ENCODE measurements at regions not wholly inside any gene's neighbourhood (a gene's known extent, or its start where the extent isn't known, plus 50 kb on each side); places are given as distances from the start of the nearest gene placed in this dataset.

DNA sequence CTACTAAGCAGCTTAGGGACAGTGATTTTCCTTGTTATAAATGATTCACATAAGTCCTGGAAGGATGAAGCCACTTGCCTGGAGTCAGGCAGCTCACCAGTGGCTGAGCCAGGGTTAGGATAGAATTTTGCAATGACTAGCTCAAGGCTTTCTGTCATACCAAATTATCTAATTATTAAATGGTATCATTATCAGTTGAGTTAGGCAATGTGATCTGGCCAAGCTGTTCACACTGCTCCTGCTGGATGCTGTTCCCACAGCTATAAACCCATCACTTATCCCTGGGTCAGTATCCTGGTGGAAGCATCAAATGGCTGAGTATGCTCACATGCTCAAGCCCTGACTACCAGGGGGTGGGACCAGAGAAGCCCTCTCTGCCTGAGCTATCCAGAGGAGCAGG is 235.2 kb downstream of the MTX2 start:
- no peak for DNase-seq

DNA sequence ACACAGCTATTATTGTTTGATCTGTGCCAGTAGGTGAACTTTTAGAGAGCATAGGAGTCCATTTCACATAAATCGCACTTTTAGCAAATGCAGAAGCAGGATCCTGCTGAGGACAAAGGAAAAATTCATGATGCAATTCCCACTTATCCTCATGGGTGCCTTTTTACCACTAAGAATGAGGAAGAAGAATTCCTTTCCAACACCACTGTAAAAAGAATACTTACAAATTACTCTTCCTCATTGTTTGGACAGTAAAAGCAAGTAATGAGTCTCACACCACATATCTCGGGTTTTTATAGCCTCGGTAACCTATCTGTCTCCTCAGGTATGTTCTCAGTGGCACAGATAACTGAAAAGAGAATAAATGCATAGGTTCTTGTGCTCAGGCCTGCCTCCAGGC is 238.5 kb downstream of the MTX2 start:
- no peak for DNase-seq

DNA sequence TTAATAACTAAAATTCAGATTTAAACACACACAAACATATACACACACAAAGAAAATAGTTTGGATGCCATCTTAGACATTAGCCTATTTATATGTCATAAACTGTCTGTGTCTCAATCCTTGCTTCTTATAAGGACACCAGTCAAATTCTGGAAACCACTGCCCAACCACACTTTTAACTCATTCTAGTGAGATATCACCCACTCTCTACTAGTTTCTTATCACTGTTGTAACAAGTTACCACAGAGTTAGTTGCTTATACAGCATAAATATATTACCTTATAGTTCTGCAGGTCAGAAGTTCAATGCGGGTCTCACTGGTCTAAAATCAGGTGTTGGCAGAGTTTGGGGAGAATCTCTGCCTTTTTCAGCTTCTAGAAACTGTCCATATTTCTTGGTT is 239.1 kb downstream of the MTX2 start:
- no peak for DNase-seq

DNA sequence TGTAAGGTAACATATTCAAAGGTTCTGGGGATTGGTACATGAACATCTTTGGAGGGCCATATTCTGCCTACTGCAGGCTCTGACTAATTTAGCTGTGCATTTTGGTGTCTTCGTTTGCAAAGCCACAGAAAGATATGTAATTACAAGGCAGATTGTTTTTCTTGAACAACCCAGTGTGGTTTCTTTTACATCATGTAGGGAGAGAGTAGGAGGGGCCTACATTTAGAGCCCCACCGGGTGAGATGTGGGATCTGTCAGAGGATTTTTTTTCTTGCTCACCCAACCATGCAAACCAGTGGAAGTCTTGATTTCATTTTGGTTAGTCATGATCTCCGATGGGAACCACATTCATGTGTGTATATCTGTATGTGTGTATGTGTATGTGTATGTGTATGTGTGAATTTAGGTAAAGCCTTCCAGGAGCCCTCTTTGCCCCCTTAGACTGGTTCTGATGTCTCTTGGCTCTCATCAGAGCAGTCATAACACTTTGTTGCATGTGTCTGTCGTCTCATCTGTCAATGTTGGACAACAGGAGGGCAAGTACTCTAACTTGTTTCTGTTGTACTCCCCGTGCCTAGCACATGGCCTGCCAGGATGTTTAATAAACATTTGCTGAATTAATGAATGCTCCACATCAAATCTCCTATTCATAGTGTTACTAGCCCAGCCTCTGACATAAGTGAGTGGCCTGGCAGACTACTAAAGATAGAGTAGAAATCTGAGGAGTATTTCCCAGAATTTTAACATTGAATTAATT is 239.9 kb downstream of the MTX2 start:
- no peak for DNase-seq

DNA sequence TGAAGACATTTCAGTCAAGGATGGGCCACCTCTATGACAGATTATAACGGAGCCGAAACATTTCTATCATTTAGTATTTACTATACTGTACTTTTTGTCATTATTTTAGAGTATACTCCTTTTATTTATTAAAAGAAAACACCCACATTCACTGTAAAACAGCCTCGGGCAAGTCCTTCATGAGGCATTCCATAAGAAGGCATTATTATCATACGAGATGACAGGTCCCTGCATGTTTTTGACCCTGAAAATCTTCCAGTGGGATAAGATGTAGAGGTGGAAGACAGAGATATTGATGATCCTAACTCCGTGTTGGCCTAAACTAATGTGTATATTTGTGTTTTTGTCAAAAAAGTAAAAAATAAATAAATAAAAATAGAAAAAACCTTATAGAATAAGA is 245.0 kb downstream of the MTX2 start:
- no peak for DNase-seq

DNA sequence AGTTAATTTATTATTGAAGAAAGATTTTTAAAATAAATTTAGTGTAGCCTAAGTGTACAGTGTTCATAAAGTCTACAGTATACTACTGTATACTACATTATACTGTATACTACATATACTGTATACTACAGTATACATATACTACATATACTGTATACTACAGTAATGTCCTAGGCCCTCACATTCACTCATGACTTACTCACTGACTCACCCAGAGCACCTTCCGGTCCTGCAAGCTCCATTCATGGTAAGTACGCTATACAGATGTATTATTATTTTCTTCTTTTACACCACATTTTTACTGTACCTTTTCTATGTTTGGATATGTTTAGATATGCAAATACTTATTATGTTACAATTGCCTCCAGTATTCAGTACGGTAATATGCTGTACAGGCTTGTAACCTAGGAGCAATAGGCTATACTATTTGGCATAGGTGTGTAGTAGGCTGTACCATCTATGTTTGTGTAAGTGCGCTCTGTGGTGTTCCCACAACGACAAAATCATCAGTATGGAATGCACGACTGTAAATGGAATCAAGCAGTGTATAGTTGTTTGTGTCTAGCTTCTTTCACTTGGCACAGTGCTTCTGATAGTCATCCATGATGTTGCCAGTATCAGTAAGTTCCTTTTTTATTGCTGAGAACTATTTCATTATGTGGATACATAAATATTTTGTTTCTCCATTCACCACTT is 245.7 kb downstream of the MTX2 start:
- DNase-seq, result no peak

DNA sequence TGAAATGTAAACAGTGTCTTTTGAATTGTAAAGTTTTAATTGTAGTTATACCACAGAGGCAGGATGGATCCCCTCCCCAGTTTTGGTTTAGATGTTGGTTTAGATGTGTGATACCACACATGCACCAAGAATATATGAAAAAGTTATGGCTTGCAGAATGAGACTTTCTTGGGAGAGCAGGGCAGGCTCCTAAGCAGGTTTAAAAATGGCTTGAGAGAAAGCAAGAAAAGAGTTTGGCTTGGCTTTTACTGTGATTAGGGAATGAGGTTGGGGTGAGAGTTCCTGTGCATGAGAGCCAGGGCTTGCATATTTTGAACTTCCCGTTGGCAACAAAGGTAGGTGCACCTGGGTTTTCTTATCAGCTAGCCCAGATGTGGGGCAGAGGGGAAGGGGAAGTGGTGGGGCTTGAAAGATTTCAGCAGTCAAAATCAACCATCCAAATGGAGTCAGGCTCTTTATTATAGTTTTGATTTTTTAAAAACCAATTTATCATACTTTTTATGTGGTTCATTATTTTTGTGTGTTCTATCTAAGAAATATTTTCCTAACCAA is 246.9 kb downstream of the MTX2 start:
- DNase-seq, result no peak

DNA sequence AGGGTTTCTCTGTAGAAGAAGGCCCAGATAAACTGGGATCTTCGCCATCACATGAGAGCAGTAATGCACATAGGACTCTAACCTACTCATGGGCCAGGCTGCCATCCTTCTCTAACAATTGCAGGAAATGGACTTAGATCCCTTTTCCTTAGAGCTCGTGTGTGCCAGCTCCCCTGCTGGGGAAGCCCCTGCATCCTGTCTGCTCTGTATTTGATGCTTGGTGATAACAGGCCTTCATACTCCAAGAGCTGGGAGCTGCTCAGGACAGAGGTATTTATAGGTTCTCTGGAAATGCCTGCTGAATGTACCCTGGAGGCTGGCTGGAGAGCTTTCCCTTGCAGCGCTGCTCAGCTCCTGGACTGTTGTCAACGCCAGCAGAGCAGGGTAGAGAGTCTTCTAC is 249.6 kb downstream of the MTX2 start:
- no peak for DNase-seq

DNA sequence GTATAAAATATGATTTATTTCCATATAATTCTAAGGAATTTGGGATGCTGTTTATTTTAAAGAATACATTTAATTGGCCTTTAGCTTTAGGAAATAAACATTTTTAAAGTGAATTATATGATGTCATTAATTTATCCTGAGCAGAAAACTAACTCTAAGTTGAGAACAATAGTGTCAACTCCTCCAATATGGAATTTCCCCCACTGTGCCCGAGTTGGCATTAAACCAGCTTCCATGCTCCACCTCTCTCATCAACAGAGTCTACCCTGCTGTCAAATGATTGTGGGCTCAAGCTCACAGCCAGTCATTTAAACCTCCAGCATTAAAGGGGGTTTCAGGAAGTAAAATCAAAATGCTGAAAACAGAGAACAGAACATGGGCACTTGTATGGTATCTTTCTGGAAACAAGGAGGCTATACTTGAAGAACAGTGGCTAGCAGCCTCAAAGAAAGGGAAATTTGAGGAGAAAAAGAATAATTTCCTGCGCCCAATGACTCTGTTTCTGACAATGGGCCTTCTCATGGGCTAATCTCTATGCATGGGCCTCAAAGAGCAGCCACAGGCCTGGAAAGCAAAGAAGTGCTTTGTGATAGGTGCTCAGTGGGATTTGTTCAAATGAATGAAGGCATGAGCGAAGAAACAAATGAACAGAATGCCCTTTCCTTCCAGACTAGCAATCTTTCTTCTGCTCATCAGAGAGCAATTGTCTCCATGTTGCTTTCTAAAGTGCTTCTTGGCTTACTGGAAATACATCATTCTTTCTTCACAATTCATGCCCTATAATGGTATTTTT is 252.8 kb downstream of the MTX2 start:
- no peak for DNase-seq

DNA sequence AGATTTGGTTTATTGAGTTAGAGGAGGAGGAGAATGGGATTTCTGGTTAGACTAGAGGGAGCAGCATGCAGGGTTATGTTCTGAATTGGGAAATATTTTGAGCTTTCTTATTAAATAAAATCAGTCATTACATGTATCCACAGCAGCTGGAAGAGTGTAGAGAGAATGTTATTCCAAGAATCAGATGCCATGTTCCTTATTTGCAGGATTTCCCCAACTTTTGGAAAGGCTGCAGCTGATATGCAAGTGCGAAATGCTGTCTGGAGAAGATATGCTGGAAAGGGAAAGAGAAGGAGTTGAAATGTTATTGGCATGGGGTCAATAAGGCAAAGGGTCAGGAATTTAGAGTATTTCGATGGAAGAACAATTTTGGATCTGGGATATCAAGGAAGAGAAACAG is 255.8 kb downstream of the MTX2 start:
- no peak for DNase-seq

DNA sequence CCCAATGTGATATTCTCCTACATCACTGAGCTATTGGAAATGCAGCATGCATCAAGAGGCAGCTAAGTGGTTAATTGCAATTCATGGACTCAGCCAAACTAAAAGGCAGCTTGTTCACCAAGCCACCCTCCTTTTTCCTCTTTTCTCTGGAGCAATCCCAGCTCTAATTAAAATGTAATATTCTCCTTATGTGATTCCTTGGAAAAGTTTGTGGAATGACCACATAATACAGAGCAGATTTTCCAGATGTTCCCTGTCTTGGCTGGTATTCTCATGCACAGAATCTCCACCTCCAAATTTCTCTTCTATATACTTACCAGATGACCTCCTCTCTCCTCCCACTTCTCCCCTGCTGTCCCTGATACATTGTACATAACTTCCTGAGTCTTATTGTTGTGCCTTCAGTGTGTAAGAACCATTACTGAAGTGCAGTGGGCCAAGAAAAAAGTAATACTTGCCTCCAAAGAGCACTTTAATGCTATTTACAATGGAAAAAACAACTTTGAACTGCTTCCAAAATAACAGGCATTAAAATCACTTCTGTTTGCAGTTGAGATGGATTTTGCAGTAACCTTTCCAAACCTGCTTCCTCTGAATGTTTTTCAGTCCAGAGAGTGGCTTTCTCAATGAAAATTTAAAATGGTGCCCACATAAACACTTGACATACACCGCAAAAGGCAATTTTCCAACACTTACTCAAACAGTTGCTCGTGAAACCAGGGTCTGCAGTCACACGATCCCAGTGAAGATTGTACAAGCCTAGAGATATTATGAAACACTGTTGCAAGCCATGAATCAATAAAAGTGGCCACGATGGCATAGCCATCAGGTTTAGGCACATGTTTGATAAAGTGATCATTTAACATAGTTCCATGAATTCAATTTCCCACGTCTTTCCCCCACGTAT is 258.0 kb downstream of the MTX2 start:
- peak; percentile 92 for DNase-seq

DNA sequence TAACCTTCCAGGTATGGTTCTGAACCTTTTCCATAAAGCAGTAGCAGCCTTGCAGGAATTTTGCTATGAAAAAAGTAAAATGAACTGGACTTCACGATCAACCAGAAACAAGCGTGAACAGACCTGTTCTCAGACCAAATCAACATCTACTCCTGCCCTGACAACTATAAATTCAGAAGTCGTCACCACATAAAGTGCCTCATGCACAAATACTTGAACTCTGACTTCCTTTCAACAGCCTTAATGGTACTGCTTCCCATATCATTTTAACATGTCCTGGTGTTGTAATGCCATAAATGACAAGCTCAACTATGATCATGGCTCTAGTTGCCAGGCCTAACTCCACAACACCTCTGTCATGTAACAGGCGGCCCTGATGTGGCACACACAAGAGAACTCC is 262.4 kb downstream of the MTX2 start:
- DNase-seq, result no peak

DNA sequence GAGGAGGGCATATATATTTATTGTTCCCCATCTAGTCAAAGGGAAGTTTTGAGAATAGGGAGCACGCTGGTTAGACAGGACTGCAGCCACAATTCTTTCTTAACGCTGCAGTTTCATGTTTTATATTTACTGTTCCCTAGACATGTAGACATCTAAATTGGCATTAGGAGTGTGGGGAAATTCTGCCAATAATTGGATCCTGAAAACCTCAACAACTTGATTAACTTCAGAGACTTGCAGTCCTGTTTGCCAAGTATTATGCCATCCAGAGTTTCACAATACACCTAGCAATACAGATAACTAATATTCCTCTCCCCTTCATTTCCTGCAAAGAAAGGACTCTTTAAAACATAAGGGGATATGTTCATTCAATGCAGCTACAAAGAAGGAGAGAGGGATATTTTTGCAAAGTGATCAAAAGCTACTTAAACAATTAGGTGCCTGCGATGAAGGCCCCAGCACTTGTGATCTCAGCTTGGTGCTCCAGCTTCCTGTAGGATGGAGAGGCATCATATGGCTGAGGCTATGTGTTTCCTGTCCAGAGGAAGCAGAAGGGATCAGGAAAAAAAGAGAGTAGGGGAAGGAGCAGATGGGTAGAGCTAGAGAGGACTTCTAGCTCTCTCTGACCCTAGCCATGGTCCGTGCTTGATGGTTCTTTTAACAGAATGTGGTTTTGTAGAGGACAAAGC is 264.4 kb downstream of the MTX2 start:
- DNase-seq, result no peak

DNA sequence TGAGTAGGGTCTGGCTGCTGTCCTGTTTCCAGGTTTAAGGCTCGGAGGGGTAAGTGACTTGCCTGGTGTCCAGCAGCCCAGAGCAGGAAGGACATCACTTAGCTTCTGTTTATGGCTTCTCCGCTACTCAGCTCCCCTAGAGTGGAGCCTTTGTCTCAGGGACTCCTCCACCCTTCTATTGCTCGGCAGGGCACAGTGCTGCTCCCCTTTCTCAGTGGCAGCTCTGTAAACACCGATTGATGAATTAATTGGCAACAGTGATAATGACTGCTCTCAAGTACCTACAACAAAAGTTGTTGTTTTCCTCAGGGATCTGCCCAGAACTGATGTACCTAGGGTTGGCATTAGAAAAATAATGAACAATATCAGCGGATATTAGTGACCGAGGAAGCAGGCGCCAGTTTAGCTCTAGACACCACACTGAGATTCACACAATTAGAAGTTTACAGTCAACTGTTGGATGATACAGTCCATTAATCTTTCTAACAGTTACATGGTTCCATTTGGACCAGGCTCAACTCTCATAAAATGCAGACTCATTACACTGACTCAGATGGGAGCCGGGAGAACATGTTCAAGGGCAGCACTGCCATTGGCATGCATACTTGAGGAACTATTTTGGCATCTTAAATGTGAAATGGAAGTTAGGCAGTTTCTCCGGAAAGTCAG is 265.7 kb downstream of the MTX2 start:
- peak; percentile 15 for DNase-seq

DNA sequence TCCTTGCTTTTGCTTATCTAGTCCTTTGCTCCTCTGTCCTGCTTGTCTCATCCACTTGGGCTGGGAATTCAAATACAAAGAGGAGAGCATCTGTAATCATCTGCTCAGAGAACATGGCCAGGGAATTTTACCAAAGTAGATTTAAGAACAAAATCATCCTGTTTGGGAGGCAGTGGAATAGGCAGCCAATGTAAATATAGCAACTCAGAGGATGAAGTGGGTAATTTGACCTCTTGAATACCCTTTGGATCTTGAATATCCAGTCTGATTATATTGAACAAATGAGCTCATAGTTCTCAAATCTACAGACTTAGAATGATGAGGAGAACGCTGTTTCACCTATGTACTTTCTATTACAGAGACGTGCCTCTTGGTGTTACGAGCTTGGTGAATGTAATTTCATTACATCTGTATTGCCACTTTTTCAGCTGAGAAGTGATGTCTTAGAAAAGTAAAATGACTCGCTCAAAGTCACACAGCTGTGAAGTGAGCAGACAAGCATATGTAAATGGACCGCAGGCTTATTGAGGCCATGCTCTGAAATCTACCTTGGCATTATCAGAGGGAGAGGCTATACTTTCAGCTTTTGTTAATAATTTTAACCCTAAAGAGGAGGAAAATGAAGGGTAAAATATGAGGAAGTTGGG is 266.3 kb downstream of the MTX2 start:
- peak; percentile 41 for DNase-seq

DNA sequence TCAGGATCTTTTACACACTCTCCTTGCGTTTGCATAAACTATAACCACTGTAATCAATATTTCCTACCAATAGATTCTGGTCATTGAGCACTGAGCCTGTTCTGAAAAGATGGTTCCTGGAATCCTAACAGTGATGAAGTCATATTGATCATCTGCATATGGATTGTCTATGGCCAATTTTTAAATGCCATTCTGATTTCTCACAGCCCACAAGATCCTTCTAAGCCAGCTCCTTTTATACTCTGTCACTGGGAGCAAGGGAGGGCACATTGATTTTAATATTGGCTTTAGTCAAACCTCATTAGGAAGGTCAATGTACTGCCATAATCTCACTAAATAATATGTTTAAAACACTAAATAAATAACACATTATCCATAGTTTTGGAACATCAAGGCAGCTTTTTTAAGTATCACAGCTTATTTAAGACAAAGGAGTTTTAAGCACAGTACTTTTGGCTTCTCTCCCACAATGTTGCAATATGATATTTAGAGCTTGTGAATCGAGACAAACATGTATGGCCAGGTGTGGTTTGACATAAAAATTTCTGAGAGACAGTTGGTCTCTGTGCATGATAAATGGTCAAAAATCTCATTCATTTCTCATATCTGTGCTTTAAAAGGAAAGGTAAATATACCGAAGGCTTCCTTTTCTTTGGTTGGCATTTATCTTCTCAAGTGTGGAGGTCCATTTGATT is 267.3 kb downstream of the MTX2 start:
- DNase-seq, result peak; percentile 48

DNA sequence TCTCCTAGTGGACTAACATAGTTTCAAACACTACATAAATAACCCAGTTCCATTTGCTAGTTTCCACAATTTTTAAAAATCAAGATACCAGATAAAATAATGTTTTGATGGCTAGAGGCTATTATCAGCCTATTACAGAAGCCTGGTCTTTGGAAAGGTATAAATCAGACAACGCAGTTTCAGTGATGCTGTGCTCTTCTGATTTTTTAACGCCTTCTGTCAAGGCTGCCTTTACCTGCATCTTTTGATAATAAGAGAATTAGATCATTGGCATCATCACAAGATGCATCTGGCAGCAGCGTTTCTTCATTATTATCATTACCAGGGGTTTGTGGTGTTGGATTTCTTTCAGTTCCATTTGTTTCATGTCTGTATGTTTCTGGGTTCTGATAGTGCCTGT is 268.7 kb downstream of the MTX2 start:
- DNase-seq, result no peak

DNA sequence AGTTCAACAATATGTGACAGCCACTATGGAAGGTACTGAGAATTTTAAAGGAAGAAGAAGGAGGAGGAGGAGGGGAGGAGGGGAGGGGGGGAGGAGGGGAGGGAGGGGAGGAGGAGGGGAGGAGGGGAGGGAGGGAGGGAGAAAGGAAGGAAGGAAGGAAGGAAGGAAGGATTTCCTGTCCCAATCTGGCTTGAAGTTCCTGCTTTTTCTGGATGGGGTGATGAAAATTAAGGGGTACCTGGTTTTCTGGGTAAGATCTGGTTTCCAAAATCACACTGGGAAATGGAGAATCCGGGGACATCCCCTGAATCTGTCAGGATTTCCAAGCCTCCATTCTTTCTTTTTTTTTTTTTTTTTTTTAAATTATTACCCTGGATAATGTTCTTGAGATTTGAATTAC is 271.8 kb downstream of the MTX2 start:
- DNase-seq, result no peak

DNA sequence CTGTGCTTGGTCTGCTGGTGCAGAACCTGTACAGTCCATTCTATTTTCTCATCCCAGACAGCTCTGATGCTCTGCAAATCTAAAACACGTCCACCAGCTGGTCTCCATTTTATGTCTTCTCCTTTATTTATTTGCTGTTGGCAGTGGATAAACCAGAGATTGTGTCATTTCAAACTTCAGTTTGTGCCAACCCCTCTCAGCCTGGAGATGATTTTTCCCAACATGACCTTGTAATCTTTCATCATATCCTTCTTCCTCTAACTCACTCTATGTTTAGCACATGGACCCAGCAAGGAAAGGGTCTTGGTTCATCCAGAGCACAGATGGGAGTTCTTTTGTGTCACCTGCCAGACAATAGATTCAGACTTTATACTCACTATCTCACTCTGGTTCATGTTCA is 273.2 kb downstream of the MTX2 start:
- DNase-seq, result no peak

DNA sequence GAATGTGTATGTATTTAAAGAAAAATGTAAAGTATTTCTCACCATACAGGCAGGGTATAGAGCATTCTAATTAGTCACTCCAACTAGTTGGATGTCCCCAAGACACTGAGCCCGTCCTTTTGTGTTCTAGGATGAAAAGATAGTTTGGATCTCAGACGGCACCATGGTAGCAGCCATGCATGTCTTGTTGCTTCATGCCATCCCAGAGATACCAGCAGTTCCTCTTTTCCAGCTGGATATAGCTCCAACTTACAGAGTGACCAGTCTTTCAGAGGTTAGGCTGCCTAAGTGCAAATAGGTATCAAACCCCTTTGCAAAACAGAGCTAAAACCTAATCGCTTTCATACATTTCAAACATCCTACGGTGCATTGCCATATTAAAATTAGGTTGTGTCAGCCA is 275.3 kb downstream of the MTX2 start:
- no peak for DNase-seq
